Hematopoietic multipotent progenitor cell treated with erythropoietin and hydrocortisone succinate and interleukin-3 and kit ligand, for 4 days (in vitro differentiated cells): ENCODE measurements at regions not wholly inside any gene's neighbourhood (a gene's known extent, or its start where the extent isn't known, plus 50 kb on each side); places are given as distances from the start of the nearest gene placed in this dataset.

Experiments used
- DNase-seq: peaks from one replicate; pipeline ENCODE4 v3.0.0-alpha.2; 2015

DNA sequence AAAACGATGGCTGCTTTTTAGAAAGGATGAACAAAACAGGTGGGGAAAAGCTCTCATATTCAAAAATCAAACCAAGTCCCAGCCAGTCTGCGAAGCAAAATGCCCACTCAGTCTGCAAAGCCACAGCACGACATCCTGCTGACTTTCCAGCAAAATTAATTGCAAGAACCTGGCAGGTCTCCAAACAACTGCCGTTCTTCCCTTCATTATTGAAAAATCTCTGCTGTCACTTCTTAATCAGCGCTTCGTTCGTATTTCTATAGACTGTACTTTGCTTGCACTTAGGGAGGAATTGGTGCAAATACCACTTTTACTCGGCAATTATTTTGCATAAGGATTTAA, 222.4 kb downstream of the CBLN4 start:
- no peak for DNase-seq

DNA sequence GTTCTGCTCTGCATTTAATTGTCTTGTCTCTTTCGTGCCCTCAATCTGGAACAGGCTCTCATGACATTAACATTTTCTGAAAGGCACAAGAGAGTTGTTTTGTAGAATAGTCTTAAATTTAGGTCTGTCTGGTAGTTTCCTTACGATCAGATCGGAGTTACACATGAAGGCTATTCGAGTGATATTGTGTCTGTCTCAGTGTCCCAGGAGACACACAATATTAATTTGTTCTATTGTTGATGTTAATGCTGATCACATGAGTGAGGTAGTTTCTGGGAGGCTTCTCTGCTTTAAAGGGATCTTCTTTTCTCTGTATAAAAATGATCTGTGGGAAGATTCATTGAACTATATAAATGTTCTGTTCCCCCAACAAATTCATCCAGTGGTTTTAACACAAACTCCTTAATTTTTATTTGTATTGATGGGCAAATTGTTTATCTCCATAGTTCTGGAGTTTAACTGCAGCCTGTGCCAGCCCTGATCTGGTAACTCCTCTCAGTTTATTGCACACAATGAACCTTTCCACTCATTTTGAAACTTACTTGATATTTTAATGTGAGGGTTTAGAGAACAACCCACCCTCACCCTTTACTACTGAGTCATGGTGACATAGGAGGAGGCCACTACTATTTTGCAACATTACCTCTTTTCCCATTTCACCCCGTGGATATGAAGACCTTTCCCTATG, 223.0 kb downstream of the CBLN4 start:
- DNase-seq = no peak

DNA sequence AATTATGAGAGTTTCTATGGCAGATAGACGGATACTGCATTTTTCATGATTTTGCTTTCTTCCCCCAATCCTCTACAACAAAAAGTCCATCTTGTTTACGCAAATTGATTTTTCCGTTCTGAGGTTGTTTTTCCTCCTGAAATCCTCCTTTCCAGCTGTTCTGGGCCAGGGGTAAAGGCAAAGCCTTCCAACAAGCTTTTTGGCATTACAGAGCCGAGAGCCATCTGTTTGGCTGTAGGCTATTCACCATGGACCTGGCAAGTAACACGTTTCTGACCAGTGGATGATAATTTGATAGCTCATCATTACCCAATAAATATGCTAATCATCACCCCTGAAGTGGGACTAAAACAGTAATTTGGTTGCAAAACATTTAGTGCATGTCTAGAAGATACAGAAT, 226.5 kb downstream of the CBLN4 start:
- no peak for DNase-seq

DNA sequence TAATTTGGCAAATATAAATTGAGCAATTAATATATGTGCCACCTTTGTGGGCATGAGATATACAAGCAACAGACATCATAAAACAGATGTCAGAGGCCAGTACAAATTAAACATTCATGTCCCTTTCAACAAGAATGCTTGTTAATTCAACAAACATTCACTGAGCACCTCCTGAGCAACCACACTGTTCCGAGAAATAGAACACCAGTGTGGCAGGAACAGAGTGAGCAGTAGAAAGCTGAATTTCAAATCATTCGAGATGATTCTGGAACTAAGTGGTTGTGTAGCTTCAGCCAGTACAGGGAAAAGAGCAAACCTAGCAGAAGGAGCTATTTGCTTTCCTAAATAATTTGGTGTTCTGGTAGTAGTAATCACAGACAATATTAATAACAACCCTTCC, 227.7 kb downstream of the CBLN4 start:
- no peak for DNase-seq

DNA sequence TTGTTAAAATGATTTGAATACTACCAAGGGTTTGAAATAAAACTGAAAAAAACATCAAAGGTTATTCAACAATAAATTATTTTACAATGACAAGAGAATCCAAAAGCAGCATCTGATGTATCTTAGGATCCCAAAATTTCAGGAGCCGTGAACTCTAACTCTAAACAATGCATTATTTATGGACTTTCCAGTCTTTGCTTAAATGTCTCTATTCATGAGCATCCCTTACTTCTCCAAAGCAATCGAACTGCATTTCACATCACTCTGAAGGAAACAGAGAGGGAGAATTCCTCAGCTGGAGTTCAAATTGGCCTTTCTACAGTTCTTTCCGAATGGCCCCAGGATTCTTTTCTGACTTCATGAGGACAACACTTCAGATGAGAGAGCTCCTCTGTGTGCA, 229.1 kb downstream of the CBLN4 start:
- no peak for DNase-seq

DNA sequence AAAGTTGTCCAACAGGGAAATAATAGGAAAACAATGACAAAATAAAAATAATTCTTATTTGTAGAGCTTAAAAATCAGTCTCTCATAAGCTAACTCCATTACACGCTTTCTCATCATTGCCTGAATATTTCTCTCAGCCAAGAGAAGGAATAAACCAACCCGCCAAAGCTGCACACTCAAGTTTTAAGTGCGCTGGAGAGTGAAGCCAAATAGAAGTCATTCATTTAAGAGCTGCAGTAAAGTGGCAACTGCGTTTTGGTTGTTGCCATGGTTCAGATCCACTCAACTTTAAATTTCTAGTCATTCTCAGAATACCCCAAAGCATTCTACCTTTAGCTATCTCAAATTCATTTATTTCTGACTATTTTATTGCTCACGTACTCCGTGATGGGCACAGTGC, 230.7 kb downstream of the CBLN4 start:
- no peak for DNase-seq

DNA sequence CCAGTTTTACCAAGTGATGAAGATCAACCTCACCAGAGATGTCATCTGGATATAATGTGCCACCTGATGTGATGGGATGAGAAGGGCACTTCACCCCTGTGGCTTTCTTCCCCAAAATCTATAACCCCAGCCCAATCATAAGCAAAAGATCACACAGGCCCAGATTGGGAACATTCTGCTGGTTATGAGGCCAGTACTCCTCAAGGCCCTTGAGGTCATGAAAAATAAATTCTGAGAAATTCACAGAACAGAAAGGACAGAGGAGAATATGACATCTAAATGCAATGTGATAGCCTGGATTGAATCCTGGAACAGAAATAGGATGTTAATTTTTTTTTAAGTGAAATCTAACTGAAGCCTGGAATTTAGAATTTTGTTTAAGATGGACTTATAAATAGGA, 243.5 kb downstream of the CBLN4 start:
- no peak for DNase-seq

DNA sequence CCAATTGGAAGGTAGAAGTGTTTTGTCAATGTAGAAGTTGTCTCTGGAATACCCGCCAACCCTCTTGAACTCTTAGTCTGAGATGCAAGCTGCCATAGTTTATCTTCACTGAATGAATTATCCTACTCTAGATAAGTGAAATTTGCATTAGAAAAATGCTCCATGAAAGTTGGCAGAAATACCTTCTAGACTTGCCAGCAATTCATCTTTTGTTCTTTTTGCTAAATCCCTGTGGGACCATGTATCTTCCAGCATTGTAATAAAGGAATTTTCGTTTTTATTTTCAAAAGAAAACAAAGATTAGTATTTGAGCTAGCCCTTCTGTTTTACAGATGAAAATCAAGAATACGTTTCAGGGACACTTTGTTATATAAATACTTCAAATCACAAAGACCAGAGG, 244.2 kb downstream of the CBLN4 start:
- DNase-seq = no peak

DNA sequence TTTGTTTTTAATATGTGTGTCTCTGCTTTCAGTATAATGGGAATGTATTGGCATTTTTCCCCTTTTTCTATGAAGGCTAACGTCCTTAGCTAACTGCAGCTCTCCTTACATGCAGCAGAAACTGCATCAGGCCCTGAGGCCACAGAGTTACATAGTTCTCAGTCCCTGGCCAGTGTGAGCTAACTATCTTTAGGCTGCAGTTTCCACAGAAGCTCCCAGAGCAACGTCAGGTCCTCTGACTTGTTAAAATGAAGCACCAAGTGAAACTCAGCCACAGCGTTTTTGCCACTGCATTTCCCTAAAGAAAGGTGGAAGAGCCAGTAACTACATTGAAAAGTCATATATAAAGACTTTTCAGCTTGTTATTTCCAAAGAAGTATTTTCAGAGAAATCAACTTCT, 244.7 kb downstream of the CBLN4 start:
- DNase-seq = no peak

DNA sequence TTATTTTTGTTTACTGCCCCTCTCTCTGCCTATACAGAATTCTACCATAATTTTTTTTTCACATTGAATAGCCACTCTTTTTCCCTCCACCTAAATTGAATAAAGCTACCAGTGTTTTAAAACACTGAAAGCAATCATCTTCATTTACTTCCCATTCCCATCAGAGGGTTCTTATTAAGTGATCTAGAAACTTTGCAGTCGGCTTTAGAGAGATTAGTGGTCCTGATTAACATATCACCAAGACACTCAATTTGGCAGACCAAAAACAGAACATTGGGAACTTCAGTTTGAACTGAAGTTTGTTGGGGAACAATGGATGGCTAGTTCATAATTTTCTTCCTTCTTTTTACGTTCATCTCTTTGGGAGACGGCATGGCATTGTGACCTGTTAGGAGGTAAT, 249.5 kb downstream of the CBLN4 start:
- DNase-seq = no peak

DNA sequence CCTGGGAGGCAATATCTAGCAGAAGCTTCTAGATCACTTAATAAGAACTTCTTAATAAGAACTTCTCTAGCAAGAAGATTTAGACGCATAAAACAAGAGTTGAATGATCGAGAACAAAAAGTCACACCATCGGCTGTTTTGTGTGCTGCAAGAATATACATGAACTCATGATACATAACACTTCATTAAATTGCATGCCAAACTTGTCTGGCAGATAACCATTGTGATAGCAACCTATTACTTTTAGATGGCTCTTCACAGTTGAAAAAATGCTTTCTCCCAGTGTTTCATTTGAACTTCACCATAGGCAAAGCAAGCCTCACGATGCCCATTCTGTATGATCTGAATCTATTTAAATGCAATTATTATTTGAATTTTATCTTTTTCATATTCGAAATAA, 249.9 kb downstream of the CBLN4 start:
- no peak for DNase-seq

DNA sequence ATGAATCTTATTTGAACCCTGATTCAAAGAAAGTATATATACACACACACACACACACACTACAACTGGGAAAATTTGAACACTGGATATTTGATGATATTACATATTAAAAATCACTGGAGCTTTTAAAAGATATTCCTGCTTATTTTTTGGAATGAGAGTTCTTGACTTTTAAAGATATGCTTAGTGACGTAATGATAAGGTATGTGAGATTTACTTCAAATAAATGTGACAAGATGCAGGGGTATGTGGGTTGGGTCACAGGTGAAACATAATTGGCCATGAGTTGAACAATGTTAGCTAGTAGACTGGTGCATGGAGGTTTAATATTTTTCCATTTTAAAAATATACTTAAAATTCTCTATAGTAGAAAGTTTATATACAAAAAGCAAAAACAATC, 258.6 kb downstream of the CBLN4 start:
- DNase-seq = no peak

DNA sequence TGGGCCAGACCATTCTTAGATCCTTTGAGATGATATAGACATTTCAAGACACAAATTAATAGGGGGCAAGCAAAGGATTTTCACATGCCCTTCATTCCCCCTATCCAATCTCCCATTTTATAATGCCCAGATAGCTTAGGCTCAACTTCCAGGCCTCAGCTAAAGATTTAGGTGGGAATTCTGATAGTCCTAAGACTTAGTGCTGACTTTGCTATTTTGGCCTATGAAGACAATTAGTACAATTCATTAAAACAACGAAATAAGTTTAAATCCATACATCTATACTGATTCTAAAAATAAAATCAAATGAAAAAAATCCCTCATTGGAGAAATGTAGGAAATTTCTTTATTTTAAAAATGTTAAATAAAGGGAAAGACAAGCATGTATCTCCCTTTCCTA, 259.5 kb downstream of the CBLN4 start:
- no peak for DNase-seq

DNA sequence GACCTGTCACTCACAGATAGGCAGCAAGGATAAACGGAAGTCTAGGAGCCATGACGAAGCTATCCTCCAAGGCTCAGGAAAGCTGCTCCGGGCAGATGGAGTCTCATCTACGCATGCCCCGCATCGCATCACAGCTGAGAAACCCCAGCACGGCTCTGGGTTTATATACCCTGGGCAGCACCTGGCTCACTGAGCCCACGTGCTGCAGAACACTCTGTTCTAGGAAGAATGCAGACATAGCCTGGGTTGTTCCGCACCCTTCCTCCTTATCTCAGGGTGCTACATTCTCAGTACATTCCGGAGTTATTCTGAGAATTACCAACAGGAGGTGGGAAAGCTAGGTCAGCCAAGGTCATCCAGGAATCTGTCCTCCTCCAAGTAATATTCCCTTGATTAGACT, 260.4 kb downstream of the CBLN4 start:
- DNase-seq = no peak

DNA sequence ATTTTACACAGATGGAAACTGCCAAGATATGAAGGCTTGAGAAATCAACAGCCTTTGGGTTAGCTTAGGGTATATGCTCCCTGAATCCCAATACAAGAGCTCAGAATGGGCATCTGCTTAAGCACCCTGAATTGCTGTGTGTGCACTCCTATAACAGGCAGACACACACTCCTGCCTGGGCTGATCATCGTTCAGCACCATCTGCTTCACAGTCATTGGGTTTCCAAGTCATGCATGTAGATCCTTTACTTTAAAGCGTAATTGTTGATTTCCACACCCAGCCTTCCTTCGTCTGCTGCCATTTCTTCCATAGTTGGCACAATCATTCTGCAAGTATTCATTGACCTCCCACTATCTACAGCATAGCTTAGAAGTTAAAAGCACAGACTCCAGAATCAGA, 263.5 kb downstream of the CBLN4 start:
- DNase-seq = no peak

DNA sequence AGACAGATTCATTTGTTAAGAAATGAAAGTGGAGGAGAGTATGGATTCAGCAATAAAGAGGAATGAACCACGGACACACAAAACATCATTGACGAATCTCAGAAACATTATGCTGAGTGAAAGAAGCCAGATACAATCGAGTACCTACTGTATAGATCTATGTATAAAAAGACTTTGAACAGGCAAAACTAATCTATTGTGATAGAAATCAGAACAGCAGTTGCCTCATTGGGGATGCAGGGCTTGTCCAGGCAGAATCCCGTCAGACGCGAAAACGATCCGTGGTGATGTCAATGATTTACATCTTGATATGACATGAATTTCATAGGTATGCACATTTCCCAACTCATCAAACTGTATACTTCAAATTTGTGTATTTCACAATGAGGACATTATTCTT, 265.2 kb downstream of the CBLN4 start:
- DNase-seq = no peak

DNA sequence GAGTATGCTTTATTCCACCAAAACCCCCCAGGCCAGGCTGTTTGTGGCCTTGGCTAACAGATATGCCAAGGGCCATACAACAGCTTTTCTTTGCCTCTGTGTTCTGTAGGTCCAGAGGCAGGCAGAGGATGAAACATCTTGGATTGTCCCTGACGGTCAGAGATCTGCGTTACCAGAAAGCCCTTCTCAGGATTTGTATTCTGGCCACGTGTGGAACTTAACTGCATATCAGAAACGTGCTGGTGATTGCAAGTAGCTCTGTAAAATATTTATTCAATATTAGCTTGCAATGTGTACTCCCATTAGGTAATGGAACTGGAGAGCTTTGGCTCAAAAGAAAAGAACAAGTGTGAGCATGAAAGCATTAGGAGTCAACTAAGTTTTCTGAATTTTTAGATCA, 275.0 kb downstream of the CBLN4 start:
- no peak for DNase-seq

DNA sequence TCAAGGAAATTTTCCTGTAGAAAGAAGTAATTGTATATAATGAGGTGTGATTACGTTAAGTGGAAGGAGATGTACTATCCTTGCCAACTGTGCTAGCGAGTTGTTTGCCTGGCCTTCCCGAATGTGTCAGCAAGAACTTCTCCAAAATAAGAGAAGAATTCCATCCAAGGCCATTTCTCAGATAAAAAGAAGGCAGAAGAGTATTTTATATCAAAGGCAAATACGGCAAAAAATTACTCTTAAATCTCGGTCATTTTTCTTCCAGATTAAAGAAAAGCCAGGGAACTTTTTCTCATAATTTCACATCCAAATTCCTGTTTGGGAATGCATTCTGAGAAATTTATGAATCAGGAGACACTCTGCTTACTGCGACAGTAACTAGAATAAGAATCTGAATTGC, 290.6 kb downstream of the CBLN4 start:
- DNase-seq = no peak

DNA sequence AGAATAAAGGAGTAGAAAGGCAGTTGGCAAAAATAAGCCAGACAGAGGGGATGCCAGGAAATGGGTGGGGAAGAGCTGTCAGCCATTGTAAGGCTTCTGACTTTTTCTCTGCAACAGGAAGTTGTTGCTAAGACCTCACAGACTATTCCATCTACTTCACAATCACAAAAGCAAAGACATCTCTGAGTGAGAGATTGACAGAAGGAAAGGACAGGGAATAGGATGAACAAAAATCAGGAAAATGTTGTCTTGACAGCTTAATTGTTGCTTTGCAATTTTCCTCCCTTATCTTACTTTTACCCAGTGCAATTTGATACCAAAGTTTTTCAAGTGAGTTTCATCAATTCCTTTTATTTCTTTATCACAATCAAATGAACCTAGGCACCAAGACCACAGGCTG, 291.2 kb downstream of the CBLN4 start:
- no peak for DNase-seq

DNA sequence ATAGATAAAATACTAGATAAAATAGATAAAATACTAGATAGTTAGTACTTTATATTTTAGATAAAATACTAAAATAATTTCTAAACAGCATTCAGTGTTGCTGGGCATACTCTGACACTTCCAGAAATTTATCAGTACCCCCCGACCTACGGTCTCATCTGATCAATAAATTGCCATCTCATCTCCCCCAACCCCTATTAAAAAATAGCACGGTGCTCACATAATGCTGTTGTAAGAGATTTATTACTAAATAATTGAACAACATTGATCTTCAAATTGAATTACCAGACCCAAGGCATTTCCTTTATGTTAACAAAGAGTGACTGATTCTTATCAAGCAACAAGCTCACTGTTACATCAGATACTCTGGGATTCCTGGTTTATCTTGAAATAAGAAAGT, 300.9 kb downstream of the CBLN4 start:
- DNase-seq = no peak

DNA sequence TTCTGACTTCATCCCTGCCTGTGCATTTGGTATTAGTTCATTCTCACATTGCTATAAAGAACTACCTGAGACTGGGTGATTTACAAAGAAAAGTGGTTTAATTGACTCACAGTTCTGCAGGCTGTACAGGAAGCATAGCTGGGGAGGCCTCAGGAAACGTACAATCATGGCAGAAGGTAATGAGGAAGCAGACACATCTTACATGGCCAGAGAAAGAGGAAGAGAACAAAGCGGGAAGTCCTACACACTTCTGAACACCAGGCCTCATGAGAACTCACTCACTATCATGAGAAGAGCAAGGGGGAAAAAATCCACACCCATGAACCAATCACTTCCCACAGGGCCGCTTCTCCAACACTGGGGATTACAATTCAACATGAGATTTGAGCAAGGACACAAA, 303.9 kb downstream of the CBLN4 start:
- peak; percentile 1 for DNase-seq

DNA sequence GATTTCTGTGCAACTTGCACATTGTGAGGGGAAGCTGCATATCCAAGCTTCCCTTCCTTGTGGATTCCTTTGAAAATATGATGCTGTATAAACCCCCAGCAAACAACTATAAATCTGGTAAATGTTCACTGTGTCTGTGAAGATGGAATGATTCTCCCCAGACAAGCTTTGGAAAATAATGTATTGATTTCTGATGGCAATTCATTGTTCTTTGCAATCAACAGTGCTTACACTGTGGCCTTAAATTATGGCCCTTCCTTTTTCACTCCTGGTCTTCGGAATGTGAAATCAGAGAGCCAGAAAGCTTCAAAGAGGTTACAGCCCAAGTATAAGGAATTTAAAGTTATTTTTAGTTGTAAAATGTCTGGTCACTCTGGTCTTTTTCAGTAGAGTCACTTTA, 308.8 kb downstream of the CBLN4 start:
- DNase-seq = no peak

DNA sequence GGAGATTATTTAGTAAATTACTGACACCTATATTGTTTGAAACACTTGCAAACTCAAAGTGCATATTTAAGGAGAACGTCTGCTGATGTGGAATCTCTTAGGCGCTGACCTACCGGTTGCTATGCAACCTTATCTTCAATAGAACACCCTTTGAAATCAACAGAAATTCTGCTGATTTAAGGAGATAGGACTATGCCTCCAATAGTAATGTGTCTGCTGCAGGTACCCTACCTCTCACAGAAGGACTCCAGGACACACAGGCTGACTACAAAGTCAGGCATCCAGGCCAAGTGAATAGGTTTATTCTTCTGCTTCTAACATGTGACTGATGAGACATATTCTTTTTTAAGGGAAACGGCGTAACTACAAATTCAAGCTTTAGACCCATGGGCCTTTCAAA, 311.7 kb downstream of the CBLN4 start:
- no peak for DNase-seq

DNA sequence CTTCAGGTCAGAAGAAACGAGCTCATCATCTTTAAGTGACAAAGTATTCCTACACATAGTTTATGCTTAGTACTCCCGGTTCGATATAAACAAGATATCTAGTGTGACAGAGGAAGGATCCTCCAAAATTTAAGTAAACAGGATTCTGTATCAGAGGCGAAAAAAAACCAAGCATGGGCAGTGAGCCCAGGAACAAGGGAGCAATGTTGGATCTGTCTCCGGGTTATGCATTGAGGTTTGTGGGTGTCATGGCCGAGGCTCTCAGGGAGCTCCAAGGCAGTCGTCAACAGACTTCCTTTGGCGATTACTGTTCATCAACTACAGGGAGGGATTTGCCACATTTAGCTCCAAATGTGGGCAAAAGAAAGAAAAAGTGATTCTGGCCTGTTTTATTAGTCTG, 319.5 kb downstream of the CBLN4 start:
- DNase-seq = no peak

DNA sequence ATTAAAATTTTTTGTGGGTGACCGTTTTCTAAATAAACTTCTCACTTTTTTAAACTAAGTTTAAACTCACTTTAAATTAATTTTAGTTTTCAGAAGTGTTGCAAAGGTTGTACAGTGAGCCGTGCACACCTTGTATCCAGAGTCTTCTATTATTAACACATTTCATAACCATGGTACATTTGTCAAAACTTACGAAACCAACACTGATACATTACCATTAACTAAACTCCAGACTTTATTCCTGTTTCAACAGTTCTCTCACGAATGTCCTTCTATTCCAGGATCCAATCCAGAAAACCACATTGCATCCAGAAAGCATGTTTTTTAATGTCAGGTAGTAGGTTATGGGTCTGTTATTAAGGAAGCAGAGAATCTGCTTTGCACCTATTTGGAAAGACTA, 319.9 kb downstream of the CBLN4 start:
- DNase-seq = no peak

DNA sequence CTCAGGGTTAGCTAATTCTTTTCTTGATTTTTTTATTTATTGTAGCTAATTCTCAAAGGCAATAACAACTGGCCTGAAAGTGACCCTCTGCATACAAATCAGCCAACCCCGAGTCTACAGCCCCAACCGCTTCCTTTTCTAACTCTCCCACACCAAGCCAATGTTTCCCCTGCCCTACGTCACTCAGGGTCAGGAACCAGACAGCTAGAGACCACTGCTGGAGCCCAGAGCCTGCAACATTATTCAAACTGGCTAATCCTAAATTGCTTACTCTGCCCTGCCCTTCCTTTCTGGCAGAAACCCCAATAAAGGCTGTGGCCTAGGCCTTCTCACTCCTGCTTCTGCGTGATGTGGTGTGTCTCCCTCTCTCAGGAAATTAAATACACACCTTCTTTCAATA, 320.7 kb downstream of the CBLN4 start:
- DNase-seq = no peak
